Peyer's patch (tissue), 4 donors: ENCODE measurements at regions not wholly inside any gene's neighbourhood (a gene's known extent, or its start where the extent isn't known, plus 50 kb on each side); places are given as distances from the start of the nearest gene placed in this dataset.

Experiments used
- CTCF ChIP-seq, 6 experiments: fragments of 450-650 bp in 4 of 6; fragments of 200-600 bp in 2 of 6; sonication (generic) in 1 of 6; IDR thresholded peaks; one replicate each; pipeline ENCODE4 v1.5.1; 2017 to 2019; ENCODE audit warnings: antibody characterized with exemption in 6 of 6, mild to moderate bottlenecking in 3 of 6, moderate library complexity in 1 of 6
- POLR2A ChIP-seq, 2 donors: fragments of 450-650 bp; IDR thresholded peaks; one replicate each; pipeline ENCODE4 v1.5.1; 2017; ENCODE audit warnings: antibody characterized with exemption in 2 of 2, mild to moderate bottlenecking in 2 of 2, moderate library complexity in 2 of 2

- TF ChIP-seq CTCF (IDR thresholded peaks at IDR 0.05) (no peak), POLR2A (IDR thresholded peaks at IDR 0.05) (no peak)
Observed at GRCh38 chr6:8905757-8906156, 470.4 kb upstream of the SLC35B3 start.
